Hematopoietic multipotent progenitor cell treated with erythropoietin and hydrocortisone succinate and interleukin-3 and kit ligand, for 15 days (in vitro differentiated cells): ENCODE measurements at regions not wholly inside any gene's neighbourhood (a gene's known extent, or its start where the extent isn't known, plus 50 kb on each side); places are given as distances from the start of the nearest gene placed in this dataset.
"Not testable (repeated sequence)": the region's sequence is repeated elsewhere in the genome, so short reads cannot be mapped to it uniquely, and the experiment has no call there.

Experiments
- DNase-seq: peaks from one replicate; pipeline ENCODE4 v3.0.0-alpha.2; 2015; ENCODE audit warnings: low spot score

DNA sequence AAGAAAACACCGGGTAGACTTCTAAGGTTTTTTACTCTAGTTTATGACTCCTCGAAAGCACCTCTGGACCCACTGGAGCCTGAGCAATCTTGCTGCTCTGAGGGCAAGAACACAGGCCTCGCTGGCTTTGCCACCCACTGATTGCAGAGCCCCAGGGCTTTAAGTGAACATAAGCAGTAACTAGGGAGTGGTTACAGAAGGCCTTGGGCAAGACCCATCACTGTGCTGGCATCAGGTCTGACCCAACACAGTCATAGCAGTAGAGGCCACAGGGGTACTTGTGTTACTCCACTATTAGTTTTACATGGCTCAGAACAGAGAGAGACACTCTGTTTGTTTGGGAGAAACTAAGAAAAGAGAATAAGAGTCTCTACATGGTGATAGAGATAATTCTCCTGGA is 684.5 kb downstream of the FAM181B start:
- DNase-seq, result no peak

DNA sequence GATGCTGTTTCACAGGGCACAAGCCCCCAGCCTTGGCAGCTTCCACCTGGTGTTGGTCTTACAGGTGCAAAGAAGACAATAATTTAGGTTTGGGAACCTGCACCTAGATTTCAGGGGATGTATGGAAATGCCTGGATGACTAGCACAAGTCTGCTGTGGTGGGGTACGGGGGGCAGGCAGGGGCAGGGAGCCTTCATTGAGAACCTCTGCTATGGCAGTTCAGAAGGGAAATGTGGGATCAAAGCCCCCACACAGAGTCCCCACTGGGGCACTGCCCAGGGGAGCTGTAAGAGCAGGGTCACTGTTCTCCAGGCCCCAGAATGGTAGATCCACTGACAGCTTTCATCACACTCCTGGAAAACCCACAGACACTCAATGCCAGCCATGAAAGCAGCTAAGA is 686.5 kb downstream of the FAM181B start:
- no peak for DNase-seq

DNA sequence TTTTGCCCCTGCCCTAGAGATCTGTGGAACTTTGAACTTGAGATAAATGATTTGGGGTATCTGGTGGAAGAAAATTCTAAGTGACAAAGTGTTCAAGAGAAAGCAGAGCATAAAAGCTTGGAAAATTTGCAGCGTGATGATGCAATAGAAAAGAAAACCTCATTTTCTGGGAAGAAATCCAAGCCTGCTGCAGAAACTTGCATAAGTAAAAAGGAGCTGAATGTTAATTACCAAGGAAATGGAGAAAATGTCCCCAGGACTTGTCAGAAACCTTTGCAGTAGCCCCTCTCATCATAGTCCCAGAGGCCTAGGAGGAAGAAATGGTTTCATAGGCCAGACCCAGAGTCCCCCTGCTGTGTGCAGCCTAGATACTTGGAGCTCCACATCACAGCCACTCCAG is 686.9 kb downstream of the FAM181B start:
- DNase-seq, result no peak

- DNase-seq, result no peak
Measured at GRCh38 chr11:82045748-82046457, 687.8 kb downstream of the FAM181B start.

DNA sequence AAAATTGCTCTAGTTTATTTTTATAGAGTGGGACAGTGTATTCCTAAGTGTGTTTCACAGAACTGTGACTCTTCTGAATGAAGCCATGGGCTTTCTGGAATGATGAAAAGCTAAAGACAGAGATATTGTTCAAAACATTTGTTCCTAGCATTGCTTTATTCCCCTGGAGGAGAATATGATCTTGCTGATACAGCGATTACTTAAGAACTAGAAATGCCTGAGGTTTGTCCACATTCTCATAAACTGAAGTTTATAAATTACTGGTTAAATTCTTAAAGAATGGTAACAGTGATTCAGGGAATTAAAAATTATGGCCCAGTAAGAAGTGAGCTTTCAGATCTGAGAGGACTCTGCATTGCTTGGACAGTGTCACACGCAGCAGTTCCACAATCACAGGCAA is 690.3 kb downstream of the FAM181B start:
- DNase-seq, result no peak

GRCh38 chr11:82041764-82042163 is 691.9 kb downstream of the FAM181B start:
- no peak for DNase-seq

DNA sequence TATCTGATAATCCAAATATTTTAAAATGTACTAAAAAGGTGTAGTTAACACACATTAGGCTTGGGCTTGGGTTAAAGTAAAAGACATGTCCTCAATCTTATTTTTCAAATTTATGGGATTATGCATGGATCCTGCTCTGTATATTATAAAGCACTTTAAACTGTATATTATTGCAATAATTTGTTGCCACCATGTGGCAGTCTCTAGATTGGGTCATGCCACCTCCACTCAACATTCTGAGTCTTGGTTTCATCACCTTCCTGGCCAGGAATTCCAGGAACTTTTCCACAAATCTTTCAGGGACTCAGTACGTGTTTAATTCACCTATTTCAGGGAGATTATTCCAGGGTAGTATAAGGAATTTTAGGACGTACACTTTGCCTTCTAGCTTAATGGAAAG is 695.5 kb downstream of the FAM181B start:
- no peak for DNase-seq

DNA sequence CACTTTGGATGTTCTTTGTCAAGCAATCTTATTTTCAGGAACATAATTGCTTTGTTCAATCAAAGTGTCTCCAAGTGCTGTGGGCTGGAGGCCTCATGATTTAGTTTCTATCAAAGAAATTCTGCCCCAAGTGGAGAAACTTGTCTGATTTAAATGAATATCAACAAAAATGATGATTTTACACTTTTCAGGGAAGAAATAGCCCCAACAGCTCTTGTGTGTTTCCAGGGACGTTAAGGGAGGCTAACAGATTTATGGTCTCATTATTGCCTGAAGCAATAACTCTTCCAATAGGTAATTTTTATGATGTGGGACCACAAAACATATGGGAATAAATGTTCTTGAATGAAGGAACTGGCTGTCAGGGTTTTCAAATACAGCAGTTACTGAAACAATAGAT is 699.1 kb downstream of the FAM181B start:
- no peak for DNase-seq

GRCh38 chr11:82027335-82027734 is 706.3 kb downstream of the FAM181B start:
- DNase-seq, result not testable (repeated sequence)

- no peak for DNase-seq
Measured at GRCh38 chr11:82024760-82025159, 708.9 kb downstream of the FAM181B start.

GRCh38 chr11:82012276-82012675 is 721.4 kb downstream of the FAM181B start:
- no peak for DNase-seq

- no peak for DNase-seq
Measured at GRCh38 chr11:82009133-82009532, 724.5 kb downstream of the FAM181B start.

GRCh38 chr11:82007521-82007920 is 726.1 kb downstream of the FAM181B start:
- no peak for DNase-seq

DNA sequence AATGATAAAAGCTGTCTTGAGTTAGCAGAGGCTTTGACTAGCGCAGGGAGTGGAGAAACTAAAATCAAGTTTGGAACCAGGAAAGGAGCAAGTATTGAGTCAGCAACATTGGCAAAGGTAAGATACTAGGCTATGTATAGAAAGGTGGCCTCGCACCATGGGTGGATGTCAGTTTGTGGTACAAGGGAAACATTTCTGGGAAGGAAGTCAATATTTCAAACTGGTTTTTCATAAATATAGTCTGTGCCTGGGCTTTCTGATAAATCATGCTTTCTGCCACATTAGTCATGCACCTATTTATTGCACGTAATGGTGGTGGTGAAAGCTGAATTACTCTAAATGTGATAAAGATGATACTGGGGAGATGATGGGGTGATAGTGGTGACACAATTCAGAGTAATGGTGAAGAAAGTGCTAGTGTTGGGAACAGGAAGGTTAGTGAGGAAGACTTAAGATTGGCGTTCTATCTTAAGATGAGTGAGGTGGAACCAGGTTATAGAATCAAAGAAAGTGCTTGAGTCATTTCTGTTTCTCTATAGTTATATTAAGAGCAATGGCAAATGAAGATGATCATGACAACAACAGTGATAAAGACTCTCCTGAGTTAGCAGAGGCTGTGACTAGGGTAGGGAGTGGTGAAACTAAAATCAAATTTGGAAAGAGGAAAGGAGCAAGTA is 729.0 kb downstream of the FAM181B start:
- DNase-seq, result no peak

DNA sequence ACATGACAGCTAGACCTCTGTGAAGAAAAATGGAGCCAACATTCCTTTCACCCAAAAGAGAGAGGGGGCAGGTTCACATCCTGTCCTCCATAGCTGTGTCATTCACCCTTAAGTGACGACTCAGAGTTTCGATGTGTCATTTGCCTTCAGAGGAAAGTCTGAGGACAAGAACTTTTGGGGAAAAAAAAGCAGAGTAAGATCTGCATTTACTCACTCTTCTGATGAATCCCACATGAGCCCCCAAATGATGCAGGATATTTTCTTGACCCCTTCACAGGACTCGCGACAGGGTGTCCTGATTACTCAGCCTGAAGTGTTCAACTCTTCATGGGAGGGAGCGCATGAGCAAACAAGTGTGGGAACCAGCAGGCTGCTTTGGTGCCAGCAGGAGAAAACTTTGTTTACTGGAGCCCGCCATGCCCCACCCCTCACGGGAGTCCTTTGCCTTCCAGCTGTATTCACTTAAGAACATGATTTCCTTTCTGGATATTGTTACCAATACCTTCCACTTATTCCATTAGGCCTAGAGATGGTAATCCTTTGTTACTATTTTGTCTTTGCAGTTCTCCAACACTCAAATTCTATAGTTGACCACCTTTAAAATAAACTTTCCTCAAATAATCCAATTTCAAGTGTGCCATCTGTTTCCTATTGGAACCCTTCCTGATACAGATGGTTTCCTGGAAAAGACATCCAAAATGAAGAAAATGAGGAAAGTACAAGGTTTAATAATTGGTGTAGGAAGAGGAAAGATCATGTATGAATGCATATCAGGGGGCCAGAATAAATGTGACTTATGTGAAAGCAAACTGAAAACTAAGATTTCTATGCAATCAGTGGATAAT is 729.8 kb downstream of the FAM181B start:
- DNase-seq, result no peak

DNA sequence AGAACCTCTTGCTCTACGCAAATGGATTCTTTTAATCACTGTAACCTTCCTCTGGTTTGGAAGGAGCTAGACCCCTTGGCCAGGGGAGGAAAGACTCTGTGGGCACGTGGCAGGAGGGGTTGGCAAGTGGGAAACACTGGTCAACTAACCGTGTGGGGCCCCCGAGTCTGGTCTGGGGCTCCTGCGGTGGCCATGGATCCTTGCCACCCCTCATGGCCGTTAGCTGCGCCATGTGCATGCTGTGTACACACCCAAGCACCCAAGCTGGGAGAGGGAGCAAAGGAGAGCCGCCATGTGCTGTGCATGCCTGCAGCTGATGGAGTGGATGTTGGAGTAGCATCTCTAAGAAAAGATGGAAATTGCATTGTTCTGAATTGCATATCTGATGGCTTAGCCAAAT is 730.6 kb downstream of the FAM181B start:
- no peak for DNase-seq

DNA sequence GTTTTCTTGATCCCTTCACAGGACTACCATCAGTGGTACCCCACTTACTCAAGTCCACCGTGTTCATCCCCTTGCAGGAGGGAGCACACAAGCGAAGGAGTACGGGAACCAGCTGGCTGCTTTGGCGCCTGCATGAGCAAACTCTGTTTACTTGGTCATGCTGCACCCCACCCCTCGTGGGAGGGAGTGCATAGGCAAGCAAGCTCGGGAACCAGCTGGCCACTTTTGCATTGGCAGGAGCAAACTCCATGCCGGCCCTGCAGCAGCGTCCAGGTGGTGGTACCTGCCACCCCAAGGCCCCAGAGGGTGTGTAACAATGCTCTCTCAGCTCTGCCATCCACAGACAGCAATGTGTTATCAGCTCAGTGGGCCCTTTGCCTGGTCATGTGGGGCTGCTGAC is 737.8 kb downstream of the FAM181B start:
- DNase-seq, result no peak

DNA sequence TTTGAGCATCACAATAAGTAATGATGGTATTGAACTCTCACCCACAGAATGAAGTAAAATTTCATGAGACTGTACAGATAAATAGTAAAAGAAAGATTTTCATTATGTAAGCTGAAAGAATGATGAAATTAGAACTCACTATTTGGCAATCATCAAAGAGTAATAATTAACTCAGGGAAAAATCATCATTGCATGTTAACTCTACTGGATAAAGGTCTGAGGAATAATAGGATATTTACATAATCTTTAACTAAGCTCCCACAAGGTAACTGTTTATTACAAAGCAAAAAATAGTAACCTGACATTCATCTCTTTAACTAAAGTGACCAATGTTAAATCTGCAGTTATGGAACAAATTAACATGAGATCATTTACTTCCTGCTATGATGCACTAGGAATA is 739.9 kb downstream of the FAM181B start:
- no peak for DNase-seq

DNA sequence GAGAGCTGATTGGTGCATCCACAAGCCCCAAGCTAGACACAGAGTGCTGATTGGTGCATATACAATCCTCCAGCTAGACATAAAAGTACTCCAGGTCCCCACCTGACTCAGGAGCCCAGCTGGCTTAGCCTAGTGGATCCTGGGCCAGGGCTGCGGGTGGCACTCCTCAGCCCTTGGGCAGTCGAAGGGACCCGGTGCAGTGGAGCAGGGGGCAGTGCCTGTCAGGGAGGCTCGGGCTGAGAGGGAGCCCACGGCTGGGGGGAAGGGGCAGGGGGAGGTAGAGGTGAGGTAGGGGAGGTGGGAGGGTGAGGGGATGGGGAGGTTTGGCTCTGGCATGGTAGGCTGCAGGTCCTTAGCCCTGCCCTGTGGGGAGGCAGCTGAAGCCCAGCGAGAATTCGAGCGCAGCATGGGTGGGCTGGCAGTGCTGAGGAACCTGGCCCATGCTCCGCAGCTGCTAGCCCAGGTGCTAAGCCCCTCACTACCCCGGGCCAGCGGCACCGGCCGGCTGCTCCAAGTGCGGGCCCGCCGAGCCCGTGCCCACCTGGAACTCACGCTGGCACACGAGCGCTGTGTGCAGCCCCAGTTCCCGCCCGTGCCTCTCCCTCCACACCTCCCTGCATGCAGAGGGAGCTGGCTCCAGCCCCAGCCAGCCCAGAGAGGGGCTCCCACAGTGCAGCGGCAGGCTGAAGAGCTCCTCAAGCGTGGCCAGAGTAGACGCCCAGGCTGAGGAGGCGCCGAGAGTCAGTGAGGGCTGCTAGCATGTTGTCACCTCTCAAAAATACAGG is 742.8 kb downstream of the FAM181B start:
- no peak for DNase-seq

GRCh38 chr11:81989093-81989492 is 744.6 kb downstream of the FAM181B start:
- no peak for DNase-seq

- DNase-seq, result no peak
Measured at GRCh38 chr11:81987829-81988472, 745.7 kb downstream of the FAM181B start.
